GM23338 (cell line): ENCODE measurements at regions not wholly inside any gene's neighbourhood (a gene's known extent, or its start where the extent isn't known, plus 50 kb on each side); places are given as distances from the start of the nearest gene placed in this dataset.

Source experiments
- ATAC-seq: fragments of 200-7000 bp; cut with Tn5 transposase; 3 replicates; pipeline ENCODE4 v1.9.1; 2020
- DNase-seq: peaks from one replicate; pipeline ENCODE4 v3.0.0-alpha.2; 2015; ENCODE audit warnings: low spot score
- H2AFZ ChIP-seq: fragments of 200-600 bp; sonication (generic); 2 replicates; pipeline ENCODE4 v1.8.0; 2016; ENCODE audit warnings: antibody characterized with exemption, mild to moderate bottlenecking, moderate library complexity
- H3F3A ChIP-seq: fragments of 200-600 bp; sonication (generic); replicated peaks from 2 replicates; pipeline ENCODE4 v1.8.0; 2017; ENCODE audit warnings: antibody characterized with exemption, mixed run types, low read depth
- H3K27ac ChIP-seq: fragments of 200-600 bp; sonication (generic); 2 replicates; pipeline ENCODE4 v1.6.1; 2016; ENCODE audit warnings: low read depth
- H3K27me3 ChIP-seq: fragments of 200-600 bp; sonication (generic); 2 replicates; pipeline ENCODE4 v1.8.0; 2016; ENCODE audit warnings: mild to moderate bottlenecking, mixed run types, moderate library complexity; ENCODE audit not compliant: insufficient read depth
- H3K36me3 ChIP-seq: fragments of 200-600 bp; sonication (generic); 2 replicates; pipeline ENCODE4 v1.8.0; 2016; ENCODE audit warnings: mild to moderate bottlenecking; ENCODE audit not compliant: insufficient read depth
- H3K4me1 ChIP-seq: fragments of 200-600 bp; sonication (generic); 2 replicates; pipeline ENCODE4 v1.8.0; 2016; ENCODE audit warnings: mild to moderate bottlenecking, moderate library complexity; ENCODE audit not compliant: insufficient read depth
- H3K4me2 ChIP-seq: fragments of 200-600 bp; sonication (generic); 2 replicates; pipeline ENCODE4 v1.7.1; 2017; ENCODE audit warnings: mixed run types
- H3K4me3 ChIP-seq: fragments of 200-600 bp; sonication (generic); 2 replicates; pipeline ENCODE4 v1.6.1; 2016; ENCODE audit warnings: mixed run types
- H3K79me2 ChIP-seq: fragments of 200-600 bp; sonication (generic); replicated peaks from 2 replicates; pipeline ENCODE4 v1.8.0; 2017; ENCODE audit warnings: mild to moderate bottlenecking; ENCODE audit not compliant: insufficient read depth
- H3K9me2 ChIP-seq: fragments of 200-600 bp; sonication (generic); 2 replicates; pipeline ENCODE4 v1.8.0; 2017; ENCODE audit not compliant: insufficient read depth
- H4K20me1 ChIP-seq: fragments of 200-600 bp; sonication (generic); replicated peaks from 2 replicates; pipeline ENCODE4 v1.8.0; 2017; ENCODE audit warnings: mild to moderate bottlenecking; ENCODE audit not compliant: insufficient read depth
- H3K27ac Mint-ChIP-seq: 2 replicates; pipeline ENCODE4 v1.8.0; 2020; ENCODE audit warnings: inconsistent platforms, mild to moderate bottlenecking, moderate library complexity, mixed read lengths
- H3K27me3 Mint-ChIP-seq: 3 replicates; pipeline ENCODE4 v1.8.0; 2022; ENCODE audit warnings: low read depth, mild to moderate bottlenecking, moderate library complexity, mixed read lengths, inconsistent platforms; ENCODE audit not compliant: insufficient read depth, poor library complexity
- H3K36me3 Mint-ChIP-seq: 3 replicates; pipeline ENCODE4 v1.8.0; 2021; ENCODE audit warnings: low read depth, mild to moderate bottlenecking, inconsistent platforms, moderate library complexity, mixed read lengths
- H3K4me1 Mint-ChIP-seq: 3 replicates; pipeline ENCODE4 v1.8.0; 2020; ENCODE audit warnings: mild to moderate bottlenecking, inconsistent platforms, mixed read lengths
- H3K4me3 Mint-ChIP-seq: 3 replicates; pipeline ENCODE4 v1.8.0; 2021; ENCODE audit warnings: moderate library complexity, mild to moderate bottlenecking, inconsistent platforms, mixed read lengths
- H3K9me3 Mint-ChIP-seq: 3 replicates; pipeline ENCODE4 v1.8.0; 2020; ENCODE audit warnings: moderate library complexity, mild to moderate bottlenecking, inconsistent platforms, mixed read lengths
- CREB1 ChIP-seq: fragments of 250-450 bp; sonication (Bioruptor Pico); IDR thresholded peaks from 2 replicates; pipeline ENCODE4 v1.5.0; 2020; ENCODE audit warnings: low read depth, mild to moderate bottlenecking, moderate library complexity
- CTCF ChIP-seq, 2 experiments: fragments of 200-600 bp in 1 of 2; sonication (generic) in 1 of 2; conservative IDR thresholded peaks; 2 replicates each; pipeline versions ENCODE4 v1.5.1 to v1.6.1; 2016 to 2017; ENCODE audit warnings: antibody characterized with exemption in 2 of 2, low read depth in 2 of 2, mild to moderate bottlenecking in 2 of 2, moderate library complexity in 1 of 2
- JUNB ChIP-seq: IDR thresholded peaks from one replicate; pipeline ENCODE4 v1.6.1; 2016; ENCODE audit warnings: antibody characterized with exemption; ENCODE audit not compliant: unreplicated experiment
- POLR2AphosphoS5 ChIP-seq: IDR thresholded peaks from 2 replicates; pipeline ENCODE4 v1.6.1; 2016; ENCODE audit warnings: antibody characterized with exemption, low read depth
- STAT1 ChIP-seq: IDR thresholded peaks from one replicate; pipeline ENCODE4 v1.6.1; 2016; ENCODE audit warnings: antibody characterized with exemption; ENCODE audit not compliant: unreplicated experiment
- ZNF114 ChIP-seq: fragments of 250-450 bp; sonication (Bioruptor Pico); IDR thresholded peaks from 2 replicates; pipeline ENCODE4 v1.5.0; 2020; ENCODE audit warnings: mild to moderate bottlenecking, moderate library complexity
- ZNF462 ChIP-seq: fragments of 250-450 bp; sonication (Bioruptor Pico); IDR thresholded peaks from 2 replicates; pipeline ENCODE4 v1.5.0; 2020; ENCODE audit warnings: mild to moderate bottlenecking, moderate library complexity

GRCh38 chr3:153911116-153911515 lies 210.1 kb upstream of the ARHGEF26 start:
- no peaks in the 10 kb centered on the region for H3F3A ChIP-seq
- H3K27ac ChIP-seq, result no peak overlapping the region
- ATAC-seq, result no peak
- Mint-ChIP-seq H3K36me3 (no peaks in the 10 kb centered on the region), H3K27ac (no peak overlapping the region), H3K9me3 (no peaks in the 10 kb centered on the region), H3K4me1 (no peaks in the 10 kb centered on the region), H3K4me3 (no peak overlapping the region), H3K27me3 (peaks cover 6% of the 10 kb centered on the region)
- no peak overlapping the region for H3K4me2 ChIP-seq
- H3K9me2 ChIP-seq, result peaks cover 18% of the 10 kb centered on the region; the same call in 1 of the 2 replicates
- no peaks in the 10 kb centered on the region for H3K27me3 ChIP-seq
- no peak for TF ChIP-seq ZNF114 (CRISPR knock-in tag)
- no peak for TF ChIP-seq POLR2AphosphoS5
- no peak for TF ChIP-seq CREB1 (CRISPR knock-in tag)
- no peak for TF ChIP-seq ZNF462 (CRISPR knock-in tag)
- no peak for TF ChIP-seq STAT1
- TF ChIP-seq CTCF (conservative IDR thresholded peaks at IDR 0.05; ENCODE audit: low read depth in 2 of 2), result no peak
- TF ChIP-seq JUNB, result no peak
- no peaks in the 10 kb centered on the region for H4K20me1 ChIP-seq
- H3K79me2 ChIP-seq, result no peaks in the 10 kb centered on the region
- H3K36me3 ChIP-seq, result no peaks in the 10 kb centered on the region
- DNase-seq, result no peak
- H2AFZ ChIP-seq, result no peak overlapping the region
- no peak overlapping the region for H3K4me3 ChIP-seq
- H3K4me1 ChIP-seq, result no peaks in the 10 kb centered on the region
